Left lobe of liver (tissue), 2 donors: ENCODE measurements at regions not wholly inside any gene's neighbourhood (a gene's known extent, or its start where the extent isn't known, plus 50 kb on each side); places are given as distances from the start of the nearest gene placed in this dataset.
"Not testable (repeated sequence)": the region's sequence is repeated elsewhere in the genome, so short reads cannot be mapped to it uniquely, and the experiment has no call there.

ENCODE experiments used
- ATAC-seq: fragments of 200-7000 bp; cut with Tn5 transposase; one replicate; pipeline ENCODE4 v1.9.1; 2020; ENCODE audit warnings: mild to moderate bottlenecking, moderate library complexity
- DNase-seq: peaks from one replicate; pipeline ENCODE4 v3.0.0-alpha.2; 2020; ENCODE audit warnings: low spot score
- donor health status: DM: no; HTN: no; CAD: no; lungs with moderate emphysema.
- donor health status: DM: no; HTN: yes; CAD: no.

DNA sequence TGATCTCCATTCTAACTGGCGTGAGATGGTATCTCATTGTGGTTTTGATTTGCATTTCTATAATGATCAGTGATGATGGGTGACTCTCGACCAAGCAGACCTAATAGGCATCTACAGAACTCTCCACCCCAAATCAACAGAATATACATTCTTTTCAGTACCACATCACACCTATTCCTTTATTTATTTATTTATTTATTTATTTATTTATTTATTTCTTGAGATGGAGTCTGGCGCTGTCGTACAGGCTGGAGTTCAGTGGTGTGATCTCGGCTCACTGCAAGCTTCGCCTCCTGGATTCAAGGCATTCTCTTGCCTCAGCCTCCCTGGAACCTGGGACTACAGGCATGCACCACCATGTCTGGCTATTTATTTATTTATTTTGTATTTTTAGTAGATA lies 496.3 kb downstream of the TENT5A start:
- ATAC-seq, DNase-seq: not testable (repeated sequence)

DNA sequence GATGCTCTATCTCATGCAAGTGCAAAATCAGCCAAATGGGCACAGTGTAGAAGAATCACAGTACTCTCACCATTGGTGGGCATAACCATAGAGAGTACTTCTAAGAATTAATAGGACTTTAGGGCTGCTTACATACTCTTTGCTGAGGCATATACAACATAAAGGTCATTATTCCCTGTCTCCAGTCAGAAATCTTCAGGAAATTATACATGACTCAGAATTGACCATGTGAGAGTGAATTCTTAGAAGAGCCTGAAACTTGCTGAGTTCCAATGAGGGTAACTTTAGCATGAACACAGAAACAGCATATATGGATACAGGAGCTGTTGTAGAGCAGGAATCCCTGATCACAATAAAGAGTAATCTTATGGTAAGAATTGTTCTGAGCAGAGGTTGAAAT lies 498.7 kb downstream of the TENT5A start:
- DNase-seq (no peak), ATAC-seq (no peak)

DNA sequence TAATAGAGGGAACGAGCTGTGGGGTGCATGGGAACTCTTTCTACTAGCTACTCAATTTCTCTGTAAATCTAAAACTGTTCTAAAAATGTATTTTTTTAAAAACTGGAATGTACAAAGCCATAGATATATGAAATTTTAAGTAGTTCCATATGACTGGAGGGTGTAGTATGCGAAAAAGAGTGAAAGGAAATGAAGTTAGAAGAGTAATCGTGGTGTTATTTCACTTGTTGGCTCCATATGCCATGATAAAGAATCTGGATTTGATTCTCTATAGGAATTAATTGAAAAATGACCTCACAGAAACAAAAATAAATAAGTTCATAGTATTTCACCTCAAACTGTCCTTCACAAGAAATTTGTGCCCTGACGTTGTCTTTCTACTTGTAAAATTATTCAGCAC lies 500.2 kb downstream of the TENT5A start:
- ATAC-seq (no peak), DNase-seq (no peak)

DNA sequence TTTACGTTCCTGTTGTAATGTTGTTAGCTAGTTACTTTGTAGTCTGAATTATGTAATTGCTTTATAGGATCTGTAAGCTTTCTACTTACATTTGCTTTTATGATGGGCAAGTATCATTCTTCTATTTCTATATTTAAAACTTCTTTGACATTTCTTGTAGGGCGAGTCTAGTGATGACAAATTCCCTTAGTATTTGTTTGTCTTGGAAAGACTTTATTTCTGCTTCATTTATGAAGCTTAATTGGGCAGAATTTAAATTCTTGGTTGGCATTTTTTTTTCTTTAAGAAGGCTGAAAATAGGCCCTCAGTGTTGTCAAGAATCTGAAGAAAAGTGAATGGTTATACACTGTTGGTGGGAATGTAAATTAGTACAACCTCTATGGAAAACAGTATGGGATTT lies 506.3 kb downstream of the TENT5A start:
- ATAC-seq: no peak

DNA sequence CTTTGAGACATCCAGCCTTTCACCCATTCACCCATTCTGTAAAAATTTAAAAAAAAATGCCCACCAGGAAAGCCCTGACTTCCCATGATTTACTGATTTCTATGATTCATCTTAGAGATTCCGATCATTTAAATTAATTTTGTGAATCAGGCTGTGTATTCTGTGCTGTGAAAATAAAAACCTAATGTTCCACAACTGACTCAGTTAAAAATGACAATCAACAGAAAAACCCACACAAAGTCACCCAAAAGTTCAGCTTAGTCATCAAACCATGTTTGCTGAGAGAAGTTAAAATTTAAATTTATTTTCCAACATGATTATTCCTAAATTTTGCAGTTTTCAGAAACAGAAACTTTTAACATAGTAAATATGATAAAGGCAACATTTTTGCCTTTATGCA lies 509.9 kb downstream of the TENT5A start:
- ATAC-seq (no peak), DNase-seq (no peak)

More for the DNA sequence above, 506.3 kb downstream of the TENT5A start:
- DNase-seq: no peak

- DNase-seq (no peak), ATAC-seq (peak; percentile 92)
Measured at GRCh38 chr6:81241126-81242041, 511.1 kb downstream of the TENT5A start.

- no peak for ATAC-seq
- DNase-seq: no peak
Measured at GRCh38 chr6:81238390-81238789, 514.1 kb downstream of the TENT5A start.

GRCh38 chr6:81237226-81237625 lies 515.3 kb downstream of the TENT5A start:
- DNase-seq (no peak), ATAC-seq (no peak)

GRCh38 chr6:81235512-81235911 lies 517.0 kb downstream of the TENT5A start:
- no peak for DNase-seq

DNA sequence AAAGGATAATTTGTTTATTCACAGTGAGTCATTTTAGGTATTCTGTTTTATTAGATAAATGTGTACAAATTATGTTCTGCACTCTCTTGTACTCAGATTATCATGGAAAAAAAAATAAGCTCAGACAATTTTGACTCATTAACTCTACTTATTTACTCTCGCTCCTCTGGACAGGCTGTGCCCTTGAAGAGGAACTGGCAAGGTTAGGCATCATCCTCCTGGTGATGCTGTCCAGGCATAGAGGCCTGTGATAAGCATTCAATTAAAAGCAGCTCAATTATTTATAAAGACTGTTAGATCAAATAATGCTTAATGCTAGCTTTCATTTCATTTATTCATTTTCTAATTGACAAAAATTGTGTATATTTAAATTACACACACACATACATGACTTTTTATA lies 518.5 kb downstream of the TENT5A start:
- DNase-seq: no peak
- no peak for ATAC-seq

More at GRCh38 chr6:81235512-81235911, 517.0 kb downstream of the TENT5A start:
- no peak for ATAC-seq

- DNase-seq: no peak
Measured at GRCh38 chr6:81228912-81229555, 523.4 kb downstream of the TENT5A start.

GRCh38 chr6:81226957-81227356 lies 525.5 kb downstream of the TENT5A start:
- DNase-seq (no peak), ATAC-seq (no peak)

More at GRCh38 chr6:81228912-81229555, 523.4 kb downstream of the TENT5A start:
- ATAC-seq: no peak

DNA sequence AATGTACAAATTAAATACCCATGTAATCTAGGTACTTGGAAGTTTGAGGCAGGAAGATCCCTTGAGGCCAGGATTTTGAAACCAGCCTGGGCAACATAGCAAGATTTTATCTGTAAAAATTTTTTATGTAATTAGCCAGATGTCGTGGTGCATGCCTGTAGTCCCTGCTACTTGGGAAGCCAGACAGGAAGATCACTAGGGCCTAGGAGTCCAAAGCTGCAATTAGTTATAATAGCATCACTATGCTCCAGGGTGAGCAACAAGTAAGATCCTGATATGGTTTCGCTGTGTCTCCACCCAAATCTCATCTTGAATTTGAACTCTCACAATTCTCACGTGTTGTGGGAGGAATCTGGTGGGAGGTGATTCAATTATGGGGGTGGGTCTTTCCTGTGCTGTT lies 535.8 kb downstream of the TENT5A start:
- ATAC-seq (no peak), DNase-seq (no peak)

DNA sequence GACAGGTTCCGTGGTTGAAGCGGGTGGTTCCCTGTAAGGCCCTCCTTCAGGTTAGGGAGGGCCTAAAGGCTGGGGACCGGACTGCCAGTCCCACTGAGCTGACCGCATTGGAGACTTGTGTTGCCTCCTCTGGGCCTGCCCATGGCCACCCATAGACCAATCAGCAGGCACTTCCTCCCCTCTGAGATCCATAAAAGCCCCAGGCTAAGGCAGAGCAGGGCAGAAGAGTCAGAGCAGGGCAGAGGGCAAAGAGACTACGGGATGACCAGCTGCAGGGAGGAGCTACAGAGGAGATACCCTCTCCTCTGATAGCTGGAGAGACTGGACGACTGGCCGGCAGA lies 537.4 kb downstream of the TENT5A start:
- ATAC-seq: no peak
- no peak for DNase-seq

DNA sequence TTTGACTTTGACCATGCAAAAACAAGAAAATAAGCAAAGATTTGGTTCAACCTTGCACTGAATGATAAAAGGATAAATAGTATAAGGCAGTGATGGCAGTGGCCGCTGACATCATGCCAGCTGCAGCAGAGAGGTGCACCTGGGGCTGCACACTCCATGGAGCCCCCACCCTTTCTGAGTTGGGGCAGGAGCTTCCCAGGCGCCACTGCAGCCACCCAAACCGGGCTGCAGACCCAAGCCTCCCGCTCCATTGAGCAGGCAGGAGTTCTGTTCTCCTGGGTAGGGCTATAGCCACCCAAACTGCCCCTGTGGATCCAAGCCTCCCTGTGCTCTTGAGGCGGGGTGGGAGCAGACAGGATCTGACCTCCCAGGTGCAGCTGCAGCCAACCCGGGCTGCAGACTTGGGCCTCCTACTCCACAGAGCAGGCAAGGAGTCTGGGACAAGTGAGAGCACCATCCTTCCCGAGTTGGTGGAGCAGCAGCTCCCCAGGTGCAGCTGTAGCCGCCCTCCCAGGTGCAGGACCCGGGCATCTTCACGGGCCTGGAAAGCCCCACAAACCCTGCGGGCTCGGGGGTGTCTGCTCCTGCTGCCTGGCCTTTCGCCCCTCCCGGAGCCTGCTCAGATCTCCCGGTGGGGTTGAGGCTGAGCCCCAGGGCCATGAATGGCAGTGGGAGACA lies 537.9 kb downstream of the TENT5A start:
- ATAC-seq: no peak
- no peak for DNase-seq

- DNase-seq (no peak), ATAC-seq (no peak)
Measured at GRCh38 chr6:81204731-81205130, 547.8 kb downstream of the TENT5A start.

DNA sequence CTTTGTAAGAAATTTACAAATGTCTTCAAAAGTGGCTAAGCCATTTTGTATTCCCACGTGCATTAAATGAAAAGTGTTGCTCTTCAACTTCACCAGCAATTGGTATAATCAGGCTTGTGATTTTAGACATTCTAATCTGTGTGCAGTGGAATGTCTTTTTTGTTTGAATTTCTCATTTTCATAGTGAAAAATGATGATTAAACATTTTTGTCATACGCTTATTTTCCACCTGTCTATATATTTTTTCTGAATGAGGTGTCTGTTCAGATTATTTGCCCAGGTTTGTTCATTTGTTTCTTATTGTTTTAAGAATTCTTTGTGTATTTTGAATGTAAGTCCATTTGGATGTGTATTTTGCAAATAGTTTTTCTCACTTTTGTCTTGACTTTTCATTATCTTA lies 558.1 kb downstream of the TENT5A start:
- DNase-seq: no peak
- ATAC-seq: no peak

DNA sequence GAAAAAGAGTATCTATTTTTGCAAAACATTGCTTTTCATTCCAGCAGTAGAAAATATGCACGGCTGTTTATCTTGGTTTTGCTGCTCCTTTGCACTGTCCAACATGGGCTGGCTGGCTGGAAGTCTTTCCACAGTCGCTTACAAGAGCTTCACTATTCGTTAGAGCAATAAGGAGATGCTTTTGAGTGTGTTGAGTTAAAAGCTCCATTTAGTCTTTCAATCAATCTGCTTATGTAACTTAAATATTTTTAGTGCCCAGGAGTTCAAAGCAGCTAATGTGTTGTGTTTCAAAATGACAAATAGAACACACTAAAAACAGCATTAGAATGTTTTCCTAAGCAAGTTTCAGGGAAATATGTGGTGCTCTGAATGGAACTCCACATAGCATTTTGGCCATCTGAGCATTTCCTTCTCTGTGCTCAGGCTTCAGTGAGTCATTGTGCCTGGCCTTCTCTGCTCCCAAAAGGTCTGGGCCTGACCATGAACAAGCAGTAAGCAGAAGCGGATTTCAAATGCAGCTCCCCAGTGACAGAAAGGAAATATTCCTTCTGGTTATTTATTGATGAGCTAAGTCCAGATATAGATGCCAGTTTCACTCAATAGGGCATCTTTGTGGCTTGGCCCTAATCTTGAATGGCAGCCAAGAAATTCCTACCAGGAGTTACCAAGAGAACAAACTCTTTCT lies 580.3 kb downstream of the TENT5A start:
- no peak for DNase-seq
- no peak for ATAC-seq

DNA sequence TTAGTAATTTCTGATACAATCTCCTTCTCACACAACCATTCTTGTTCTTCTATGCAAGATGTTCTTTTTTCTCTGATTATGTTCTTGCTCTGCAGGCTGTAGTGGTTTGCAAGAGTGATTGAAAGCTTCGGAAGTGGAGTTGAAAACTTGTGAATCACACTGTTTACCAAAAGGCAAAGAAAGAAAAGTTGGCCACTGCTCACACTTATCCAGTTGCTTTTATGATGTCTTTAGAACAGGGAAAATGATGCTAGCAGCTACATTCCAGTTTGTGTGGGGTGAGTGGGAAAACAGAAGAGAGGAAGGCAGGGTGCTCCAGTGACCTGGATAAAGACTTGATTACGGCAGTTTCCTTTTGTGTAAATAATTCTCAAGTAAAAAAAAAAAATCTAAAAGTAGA lies 583.3 kb downstream of the TENT5A start:
- no peak for ATAC-seq
- no peak for DNase-seq

DNA sequence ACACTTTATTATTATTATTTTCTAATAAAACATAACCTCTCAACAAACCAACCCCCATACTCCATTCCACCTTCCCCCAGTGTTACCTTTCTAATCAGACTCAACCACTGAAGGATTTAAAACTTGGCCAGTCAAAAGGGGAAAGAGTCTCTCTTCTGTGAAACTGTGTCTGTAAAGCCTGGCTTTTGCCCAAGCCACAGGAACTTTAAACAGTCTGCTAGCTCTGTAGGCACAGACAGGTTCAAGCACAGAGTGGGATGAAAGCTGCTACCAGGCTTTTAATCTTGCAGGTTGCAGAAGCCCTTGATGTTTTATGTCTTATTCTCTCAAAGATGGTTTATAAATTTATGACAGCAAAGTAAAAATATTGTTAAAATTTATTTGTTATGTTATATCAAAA lies 585.7 kb downstream of the TENT5A start:
- no peak for ATAC-seq
- DNase-seq: no peak

DNA sequence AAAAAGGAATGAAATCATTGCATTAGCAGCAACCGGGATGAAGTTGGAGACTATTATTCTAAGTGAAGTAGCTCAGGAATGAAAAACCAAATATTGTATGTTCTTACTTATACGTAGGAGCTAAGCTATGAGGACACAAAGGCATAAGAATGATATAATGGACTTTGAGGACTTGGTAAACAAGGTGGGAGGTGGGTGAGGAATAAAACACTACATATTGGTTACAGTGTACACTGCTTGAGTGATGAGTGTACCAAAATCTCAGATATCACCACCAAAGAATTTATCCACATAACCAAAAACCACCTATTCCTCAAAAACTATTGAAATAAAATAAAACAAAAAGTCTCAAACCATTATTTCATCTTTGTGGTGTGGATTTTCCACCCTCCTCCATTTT lies 593.5 kb downstream of the TENT5A start:
- ATAC-seq (no peak), DNase-seq (no peak)
